DMS114 treated with DMSO at 0.1 percent for 48 hours (cell line): ENCODE measurements at regions not wholly inside any gene's neighbourhood (a gene's known extent, or its start where the extent isn't known, plus 50 kb on each side); places are given as distances from the start of the nearest gene placed in this dataset.

Experiments used
- DNase-seq: peaks from one replicate; lab custom pipeline; 2025; ENCODE audit not compliant: unreplicated experiment; lab: John Stamatoyannopoulos, UW

DNA sequence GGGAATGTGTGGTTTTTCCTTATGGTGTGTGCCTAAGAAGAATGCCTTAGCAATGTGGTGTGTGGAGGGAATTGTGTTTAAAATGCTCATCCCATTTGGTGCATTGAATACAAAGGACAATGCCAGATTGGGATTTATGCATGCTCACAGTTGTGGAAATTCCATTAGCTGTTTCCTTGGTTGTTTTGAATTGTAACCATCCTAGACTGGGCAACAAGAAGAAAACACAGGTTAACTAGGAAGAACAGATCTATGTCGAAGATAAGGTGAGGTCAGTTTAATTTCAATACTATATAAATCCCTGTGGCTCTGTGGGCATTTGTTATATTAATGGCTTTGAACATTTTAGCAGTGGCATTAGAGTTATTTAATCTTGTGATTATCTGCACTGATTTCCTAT, 266.8 kb downstream of the MAT2B start:
- no peak for DNase-seq

DNA sequence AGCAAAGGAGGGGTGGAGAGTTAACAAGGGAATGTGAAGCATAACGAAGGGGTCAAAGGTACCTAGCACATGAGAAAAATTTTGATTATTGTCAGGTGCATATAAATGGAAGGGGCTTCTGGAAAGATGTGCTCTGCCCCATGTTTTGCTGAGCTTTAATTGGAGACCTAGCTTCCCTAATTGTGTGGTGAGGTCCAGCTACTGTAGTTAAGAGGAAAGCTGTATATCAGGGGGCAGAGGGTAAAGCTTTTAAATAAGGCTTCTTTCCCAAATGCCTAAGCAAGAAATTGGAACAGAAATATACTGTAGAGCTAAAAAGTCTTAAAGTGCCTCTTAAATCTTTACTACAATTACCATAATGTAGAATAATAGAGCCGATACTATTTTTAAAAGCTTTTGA, 267.2 kb downstream of the MAT2B start:
- no peak for DNase-seq

DNA sequence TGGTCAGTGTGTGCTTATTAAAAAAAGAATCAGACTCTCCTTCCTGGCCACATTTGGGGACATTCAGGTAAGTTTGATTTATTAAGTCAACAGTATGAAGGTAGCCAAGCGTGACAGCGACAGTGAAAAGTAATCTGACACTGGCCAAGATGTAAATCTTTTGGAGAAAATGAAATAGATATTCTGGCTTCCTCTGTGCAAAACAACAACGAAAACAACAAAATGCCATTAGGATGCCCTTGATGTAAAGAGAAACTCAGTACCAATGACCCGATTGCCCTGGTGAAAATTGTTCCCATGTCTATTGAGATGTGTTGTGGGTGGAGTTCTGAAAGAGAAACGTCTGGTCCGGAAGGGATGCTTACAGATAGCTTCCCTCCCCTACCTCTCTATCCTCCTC, 267.8 kb downstream of the MAT2B start:
- DNase-seq, result no peak

DNA sequence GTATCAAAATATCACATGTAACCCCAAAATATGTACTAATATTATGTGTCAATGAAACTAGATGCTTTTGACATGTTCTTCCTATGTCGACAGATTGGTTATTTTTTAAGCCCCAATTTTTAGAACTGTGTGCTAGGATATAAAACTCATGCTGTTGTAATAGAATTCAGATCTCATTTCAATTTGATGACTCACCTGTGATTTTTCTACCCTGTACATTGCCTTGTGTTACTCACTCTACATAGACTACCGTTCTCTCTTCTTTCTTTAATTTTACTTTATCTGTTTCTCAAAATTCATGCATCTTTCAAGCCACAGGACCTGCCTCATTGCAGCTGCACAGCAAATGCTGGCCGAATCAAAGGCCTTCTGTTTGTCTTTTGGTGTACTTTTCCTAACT, 284.5 kb downstream of the MAT2B start:
- no peak for DNase-seq

DNA sequence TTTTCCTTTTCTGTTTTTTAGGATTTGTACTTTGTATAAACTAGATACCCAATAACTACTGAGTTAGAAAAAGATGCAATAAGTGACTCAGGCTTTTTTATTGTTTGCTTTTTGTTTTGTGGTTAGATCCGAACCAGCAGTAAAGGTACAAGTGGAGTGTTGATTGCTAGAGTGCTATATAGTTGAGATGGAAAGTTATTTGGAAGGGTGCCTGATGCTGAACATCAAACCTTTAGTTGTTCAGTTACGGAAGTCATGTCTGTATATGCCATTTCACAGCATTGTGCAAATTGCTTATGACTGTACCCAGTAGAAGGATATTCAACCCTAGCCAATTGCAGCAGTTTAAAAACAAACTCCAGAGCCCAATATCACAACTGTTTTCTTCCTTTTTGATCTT, 285.1 kb downstream of the MAT2B start:
- no peak for DNase-seq

DNA sequence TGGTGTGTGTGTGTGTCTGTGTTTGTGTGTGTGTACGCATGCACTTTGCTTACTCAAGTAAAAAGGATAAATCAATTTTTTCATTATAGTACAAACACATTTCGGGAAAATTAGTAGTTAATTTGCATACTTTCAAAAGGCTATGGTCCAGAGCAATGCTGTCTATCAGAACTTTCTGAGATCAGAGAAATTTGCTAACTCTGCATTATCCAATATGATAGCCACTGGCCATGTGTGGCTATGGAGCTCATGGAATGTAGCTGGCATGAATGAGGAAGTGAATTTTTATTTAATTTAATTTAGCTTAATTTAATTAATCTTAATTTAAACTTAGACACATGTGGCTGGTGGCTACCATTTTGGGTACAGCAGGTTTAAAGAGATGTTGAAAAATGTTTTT, 289.6 kb downstream of the MAT2B start:
- no peak for DNase-seq

DNA sequence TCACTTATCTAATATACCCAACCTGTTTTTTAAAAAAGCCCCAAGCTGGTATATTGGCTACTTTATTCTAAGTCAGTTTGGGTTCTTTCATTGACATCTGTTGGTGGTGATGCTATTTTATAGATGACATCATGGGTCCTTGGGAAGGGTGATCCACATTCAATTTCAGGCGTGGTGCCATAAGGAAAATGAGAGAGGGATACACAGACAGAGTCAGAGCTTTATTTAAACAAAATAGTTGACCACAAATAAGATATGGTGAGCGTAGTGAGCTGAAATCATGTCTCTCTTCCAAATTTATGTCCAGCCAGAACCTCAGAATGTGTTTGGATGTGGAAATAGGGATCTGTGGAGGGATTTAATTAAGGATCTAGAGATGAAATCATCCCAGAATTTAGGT, 302.4 kb downstream of the MAT2B start:
- DNase-seq, result no peak

DNA sequence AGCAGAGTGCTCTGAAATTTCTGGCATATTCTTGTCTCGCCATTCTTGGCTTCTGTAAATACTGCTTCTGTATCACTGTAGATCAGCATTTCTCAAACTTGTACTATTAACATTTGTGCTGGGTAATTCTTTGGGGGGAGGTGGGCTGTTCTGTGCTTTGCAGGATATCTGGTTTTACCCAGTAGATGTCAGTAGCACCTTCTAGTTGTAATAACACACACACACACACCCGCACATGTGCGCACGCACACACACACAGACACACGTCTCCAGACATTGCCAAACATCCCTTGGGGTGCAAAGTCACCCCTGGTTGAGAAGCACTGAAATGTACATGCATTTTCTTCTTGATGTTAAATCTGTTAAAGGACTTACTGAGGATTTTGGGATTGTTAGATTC, 304.1 kb downstream of the MAT2B start:
- DNase-seq, result no peak

DNA sequence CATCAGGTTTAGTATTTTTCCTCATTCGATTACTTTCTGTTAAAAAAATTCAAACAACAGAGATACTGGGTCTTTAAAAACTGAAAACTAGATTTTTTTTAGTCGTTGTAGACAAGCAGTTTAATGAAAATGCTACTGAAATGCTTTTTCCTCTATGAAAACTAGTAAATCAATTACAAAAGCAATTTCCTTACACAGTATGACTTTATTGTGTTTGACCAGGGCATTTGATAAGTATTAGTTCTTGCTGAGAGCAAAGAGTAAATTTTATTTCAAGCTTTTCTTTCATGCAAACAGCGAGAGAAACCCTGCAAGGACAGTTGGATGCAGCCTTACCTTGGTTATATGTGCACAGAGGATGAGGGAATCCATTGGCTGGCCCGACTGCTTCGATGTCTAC, 308.5 kb downstream of the MAT2B start:
- no peak for DNase-seq

DNA sequence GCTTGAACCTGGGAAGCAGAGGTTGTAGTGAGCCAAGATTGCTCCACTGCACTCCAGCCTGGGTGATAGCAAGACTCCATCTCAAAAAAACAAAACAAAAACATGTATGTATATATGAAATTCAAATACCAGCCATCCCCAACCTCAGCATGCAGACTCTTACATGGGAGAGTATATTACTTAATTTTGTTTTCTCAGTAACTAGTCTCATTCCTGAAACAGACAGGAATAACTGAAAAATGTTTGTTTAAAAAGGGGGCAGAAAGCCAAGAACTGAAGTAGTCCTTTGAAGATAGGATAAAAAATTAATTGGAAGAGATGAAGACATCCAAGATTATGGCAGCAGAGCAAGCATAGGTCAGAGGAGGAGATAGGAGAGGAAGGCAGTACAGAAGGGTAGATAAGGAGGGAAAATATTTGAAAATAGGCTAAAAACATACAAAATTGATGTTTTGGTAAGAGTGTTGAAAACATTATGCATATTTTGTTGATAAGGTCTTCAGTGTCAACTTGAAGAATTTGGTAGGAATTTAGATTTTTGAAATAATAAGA, 309.9 kb downstream of the MAT2B start:
- DNase-seq, result no peak

DNA sequence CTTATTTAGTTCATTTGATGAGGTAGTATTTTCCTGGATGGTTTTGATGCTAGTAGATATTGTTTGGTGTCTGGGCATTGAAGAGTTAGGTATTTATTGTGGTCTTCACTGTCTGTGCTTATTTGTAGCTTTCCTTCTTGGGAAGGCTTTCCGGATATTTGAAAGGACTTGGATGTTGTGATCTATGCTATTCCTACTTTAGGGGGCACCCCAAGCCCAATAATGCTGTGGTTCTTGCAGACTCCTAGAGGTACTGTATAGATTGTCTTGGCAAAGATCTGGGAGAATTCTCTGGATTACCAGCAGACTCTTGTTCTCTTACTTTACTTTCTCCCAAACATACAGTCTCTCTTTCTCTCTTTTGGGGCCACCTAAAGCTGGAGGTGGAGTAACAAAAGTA, 315.7 kb downstream of the MAT2B start:
- no peak for DNase-seq

DNA sequence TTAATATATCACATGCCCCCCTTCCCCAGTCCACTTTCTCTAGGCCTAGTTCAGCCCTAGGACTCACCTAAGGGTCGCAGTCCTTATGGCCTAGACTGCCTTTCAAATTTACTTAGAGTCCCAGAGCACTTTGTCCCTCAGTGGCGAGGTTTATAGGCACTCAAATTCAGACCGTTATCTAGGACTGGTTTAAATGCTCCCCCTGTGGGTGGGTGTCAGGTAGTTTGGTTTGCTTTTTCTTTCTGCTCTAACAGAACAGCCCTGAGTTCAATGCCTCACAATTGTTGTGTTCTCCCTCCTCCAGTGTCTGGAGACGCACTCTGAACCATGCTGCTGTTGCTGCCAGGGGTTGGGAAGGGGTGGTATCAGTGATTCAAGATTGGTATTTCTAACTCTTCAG, 317.1 kb downstream of the MAT2B start:
- DNase-seq, result no peak

DNA sequence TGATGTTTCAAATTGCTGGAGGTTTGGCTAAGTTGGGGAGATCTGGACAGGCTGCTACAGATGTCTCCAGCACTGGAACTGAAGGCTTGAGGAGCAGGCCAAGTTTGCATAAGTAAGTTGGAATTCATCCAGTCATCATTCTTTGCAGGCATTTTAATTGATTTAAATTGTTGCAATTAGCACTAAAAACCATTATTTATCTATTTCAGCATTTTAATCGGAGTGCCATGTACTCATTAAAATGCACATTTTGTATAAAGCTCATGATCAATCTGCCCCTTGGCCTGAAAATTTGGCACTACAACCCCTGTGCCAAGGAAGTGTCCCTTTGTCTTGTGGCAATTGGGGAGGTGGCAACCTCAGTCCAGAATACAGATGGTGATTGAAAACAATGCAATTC, 320.2 kb downstream of the MAT2B start:
- DNase-seq, result no peak

DNA sequence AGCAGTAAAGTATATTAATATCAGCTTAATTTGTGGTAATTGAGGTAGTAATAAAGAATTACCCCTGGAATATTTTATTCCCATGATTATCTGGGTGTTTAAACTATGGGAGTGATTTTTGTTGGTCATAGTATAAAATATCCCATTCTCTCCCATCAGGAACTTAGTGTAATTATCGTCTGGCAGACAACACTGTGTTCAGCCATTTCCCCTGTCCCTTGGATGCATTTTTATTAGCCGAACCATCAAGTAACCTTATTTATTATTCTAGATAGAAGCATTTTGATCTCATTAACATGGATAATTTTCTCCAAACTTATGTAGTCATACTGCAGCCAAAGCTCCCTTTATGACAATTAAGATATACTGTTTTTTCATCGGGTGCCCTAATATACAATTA, 320.8 kb downstream of the MAT2B start:
- DNase-seq, result no peak

DNA sequence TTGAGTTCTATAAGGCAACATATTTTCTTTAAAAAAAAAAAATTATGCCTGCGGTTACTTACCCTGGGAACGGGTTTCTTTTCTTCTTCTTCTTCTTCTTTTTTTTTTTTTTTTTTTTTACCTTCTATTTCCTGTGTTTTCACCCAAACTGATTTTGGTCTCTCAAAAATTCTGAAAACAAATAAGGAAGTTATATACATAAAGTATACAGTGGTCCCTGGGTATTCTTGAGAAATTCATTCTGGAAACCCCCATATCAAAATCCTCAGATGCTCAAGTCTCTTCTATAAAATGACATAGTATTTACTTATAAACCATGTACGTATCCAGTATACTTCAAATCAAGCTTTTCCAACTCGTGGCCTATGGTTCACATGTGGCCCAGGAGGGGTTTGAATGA, 326.7 kb downstream of the MAT2B start:
- DNase-seq, result no peak

DNA sequence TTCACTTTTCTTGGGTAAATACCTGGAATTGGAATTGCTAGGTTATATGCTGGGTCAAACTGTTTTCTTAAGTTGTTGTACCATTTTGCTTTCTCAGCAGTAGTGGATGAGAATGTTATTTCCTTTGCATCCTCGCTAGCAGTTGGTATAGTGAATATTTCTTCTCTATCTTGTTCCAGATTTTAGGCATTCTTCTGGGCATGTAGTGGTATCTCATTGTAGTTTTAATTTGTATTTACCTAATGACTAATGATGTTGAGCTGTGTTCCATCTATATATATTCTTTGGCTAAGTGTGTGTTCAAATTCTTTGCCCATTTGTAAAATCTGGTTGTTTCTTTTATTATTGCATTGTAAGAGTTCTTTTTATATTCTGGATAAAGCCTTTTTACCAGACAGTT, 333.3 kb downstream of the MAT2B start:
- DNase-seq, result no peak

DNA sequence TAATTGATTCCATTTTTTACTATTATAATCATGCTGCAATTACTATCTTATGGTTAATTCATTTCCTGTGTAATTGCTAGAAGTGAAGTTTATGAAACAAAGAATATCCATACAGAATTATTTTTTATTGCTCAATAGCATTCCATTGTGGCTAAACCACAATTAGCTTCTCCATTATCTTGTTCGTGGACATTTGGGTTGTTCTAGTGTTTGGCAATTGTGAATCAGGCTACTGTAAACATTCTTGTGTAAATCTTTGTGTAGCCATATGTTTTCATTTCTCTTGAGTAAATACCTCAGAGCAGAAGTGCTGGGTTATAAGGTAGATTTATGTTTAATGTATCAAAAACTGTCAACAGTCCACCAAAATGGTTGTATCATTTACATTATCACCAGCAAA, 341.1 kb downstream of the MAT2B start:
- DNase-seq, result no peak

DNA sequence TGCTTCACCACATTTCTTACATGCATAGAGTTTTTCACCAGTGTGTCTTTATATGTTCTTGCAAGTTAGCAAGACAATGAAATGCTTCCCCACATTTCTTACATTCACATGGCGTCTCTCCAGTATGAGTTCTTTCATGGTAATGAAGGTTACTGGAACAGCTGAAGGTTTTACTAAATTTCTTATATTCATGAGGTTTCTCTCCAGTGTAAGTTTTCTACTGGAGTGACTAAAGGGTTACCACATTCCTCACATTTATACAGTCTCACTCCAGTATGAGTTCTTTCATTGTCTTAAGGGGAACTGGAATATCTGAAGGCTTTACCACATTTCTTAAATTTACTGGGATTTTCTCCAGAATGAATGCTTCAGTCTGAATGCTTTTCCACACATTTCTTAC, 350.3 kb downstream of the MAT2B start:
- no peak for DNase-seq

DNA sequence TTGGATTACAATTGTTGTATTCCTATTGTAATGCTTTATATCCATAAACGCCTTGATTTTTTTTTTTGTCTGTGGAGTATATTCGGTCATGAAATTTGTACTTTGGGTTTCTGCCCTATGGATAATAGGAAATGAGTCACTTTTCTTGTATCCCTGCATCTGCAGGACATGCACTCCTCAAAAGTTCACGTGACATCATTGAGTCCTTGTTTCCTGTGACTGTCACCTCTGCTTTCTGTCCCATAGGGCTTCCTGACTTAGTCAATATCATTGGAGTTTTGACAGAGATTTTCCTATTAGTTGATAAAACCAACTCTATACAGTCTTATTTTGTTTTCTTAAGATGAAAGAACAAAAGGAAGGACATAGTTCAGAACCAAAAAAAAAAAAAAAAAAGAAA, 356.3 kb downstream of the MAT2B start:
- no peak for DNase-seq

DNA sequence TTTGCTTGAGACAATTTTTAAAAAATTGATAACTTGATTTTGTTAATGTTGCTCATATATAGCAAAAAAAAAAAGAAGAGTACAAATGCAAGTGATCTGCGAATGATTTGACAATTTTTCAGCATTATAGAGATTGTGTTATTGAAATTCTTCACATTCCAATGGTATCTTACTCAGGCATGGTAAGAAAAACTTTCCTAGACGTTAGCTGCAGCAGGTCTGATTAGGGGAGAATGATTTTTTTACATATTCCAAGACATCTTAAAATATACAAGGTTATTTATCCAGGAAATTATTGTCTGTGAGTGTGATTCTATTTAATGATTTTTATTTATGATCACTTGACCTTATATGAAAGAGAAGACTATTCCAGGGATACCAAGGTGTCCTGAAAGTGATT, 361.9 kb downstream of the MAT2B start:
- no peak for DNase-seq

DNA sequence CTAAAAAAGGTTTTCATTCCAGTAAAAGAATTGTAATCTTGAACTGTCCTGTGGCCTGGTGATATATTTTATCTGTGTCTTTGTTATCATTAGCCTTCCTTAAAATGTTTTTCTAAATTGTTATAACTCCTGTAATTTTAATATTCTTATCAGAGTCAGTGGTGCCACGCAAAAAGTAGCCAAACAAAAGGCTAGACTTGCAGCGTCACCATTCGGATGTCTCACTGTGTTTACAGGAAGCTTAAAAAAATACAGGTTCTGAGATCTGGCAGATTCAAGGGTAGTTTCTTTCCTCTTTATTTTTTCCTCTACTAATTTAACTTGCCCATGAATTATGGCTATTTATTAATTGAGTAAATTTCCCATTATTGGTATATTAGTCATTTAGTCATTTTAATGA, 362.3 kb downstream of the MAT2B start:
- DNase-seq, result no peak

DNA sequence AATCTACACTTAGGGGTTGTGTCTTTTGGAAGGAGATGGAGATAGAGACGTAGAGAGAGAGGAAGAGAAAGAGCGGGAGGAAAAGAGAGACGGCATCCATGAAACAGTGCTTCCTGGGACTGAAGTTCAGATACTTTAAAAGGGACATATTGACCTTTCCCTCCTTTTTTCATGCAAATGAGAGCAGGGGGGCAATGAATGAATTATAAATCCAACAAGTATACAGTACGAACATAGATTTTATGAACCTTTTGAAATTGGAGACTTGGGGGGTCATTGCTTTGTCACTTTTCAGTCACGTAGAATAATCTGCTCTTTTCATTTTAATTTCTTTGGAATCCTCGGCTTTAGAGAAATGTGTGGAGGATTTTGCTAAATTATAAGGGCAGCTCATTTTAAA, 364.2 kb downstream of the MAT2B start:
- no peak for DNase-seq

DNA sequence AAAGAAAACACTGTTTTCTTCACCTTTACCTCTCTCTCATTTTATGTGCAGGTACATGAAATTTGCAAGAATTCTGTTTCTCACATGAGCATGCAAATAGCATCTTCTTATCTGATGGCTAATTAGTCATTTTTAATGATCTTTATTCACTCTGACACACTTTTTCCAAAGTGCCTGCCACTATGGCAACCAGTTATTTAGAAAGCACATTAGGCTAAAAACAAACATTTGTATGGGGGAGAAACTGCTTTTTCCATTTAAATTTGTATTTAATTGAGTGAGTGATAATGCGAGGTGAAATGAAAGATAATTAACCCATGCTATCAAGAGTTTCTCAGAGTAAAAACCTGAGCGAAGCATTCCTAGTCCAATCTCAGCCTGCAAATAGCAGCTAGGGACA, 365.0 kb downstream of the MAT2B start:
- DNase-seq, result no peak

DNA sequence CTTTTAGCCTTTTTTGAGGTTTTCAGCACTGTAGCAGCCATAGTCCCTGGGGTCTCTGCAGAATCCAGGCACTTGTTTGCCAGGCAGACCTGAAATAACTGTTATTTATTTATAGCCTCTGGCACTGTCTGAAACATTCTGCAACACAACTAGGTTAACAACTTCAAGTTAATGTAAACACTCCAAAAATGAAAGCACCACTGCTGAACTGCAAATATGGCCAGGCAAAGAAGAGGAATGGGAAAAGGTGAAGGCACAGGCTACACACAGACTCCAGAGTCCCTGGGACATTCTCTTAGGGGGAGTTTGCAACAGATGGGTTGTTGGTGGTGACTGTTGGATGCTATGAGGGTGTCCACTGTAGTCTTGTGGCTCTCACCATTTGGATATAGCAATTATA, 369.0 kb downstream of the MAT2B start:
- no peak for DNase-seq
